NCI-H1105 (cell line): ENCODE measurements at regions not wholly inside any gene's neighbourhood (a gene's known extent, or its start where the extent isn't known, plus 50 kb on each side); places are given as distances from the start of the nearest gene placed in this dataset.

Experiments used
- DNase-seq: peaks from one replicate; lab custom pipeline; 2025; lab: John Stamatoyannopoulos, UW

DNA sequence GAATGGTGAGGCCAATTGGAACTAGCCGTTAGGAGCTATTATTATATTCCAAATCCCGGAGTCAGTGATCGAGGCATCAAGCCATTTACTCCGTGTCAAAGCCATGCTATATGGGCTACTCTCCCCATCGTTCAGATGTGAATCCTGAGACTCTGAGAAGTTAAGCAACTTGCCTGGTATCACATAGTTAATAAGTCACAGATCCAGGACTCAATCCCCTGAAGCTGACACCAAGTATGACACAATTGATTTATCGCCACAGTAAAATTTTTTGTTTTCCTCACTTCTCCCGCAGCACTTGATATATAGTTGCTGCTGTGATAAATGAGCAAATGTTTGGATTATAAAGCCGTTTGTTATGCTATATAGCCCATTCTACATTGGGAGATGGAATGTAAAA lies 50.8 kb upstream of the TSHZ2 start:
- DNase-seq: no peak

DNA sequence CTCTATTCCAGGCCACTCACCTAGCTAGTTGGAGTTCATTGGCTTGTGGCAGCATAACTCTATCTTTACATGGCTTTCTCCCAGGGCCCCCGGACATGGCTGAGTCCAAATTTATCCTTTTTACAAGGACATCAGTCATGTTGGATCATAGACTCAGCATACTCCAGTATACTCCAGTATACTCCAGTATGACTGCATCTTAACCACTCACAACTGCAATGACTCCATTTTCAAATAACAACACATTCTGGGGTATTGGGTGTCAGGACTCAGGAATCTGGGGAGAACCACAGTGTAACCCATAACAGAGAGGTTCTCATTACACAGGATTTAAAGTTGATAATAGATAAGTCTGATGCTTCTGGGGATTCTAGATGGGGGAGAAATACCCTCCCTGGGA lies 53.8 kb upstream of the TSHZ2 start:
- DNase-seq: no peak

DNA sequence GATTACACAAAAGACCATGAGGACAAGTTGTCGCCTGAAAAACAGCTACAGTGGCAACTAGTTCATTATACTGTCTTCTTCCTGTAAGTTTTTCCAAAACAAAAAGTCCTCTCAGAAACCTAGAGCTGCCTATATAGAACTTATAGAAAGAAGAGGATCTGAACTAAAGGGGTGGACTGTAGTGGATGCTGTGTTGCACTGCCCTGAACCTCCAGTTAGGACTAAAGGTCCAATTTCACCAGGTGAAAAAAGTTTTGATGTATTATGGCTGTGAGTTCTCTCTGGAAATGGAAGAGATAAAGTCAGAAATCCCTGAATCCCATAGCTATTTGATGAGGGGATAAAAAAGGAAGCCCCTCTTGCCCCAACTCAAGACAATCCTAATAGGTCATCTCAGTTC lies 56.6 kb upstream of the TSHZ2 start:
- DNase-seq: no peak

DNA sequence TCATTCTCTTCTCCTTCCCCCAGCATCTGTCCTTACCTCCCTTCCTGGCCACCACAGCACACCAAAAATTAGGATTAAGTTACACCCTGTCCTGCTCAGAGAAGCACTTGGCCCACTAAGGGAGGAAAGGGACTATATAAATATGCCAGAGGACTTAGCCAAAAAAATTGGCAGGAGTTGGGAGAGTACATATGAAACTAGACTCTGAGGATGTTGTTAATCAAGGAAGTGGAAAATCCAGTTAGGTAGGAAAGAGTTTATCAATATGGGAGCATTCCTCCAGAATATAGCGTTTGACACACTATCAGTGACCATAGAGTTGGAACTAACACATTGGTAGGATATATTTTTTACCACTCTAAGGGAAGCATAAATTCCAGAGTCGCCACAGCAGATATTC lies 57.3 kb upstream of the TSHZ2 start:
- DNase-seq: no peak

DNA sequence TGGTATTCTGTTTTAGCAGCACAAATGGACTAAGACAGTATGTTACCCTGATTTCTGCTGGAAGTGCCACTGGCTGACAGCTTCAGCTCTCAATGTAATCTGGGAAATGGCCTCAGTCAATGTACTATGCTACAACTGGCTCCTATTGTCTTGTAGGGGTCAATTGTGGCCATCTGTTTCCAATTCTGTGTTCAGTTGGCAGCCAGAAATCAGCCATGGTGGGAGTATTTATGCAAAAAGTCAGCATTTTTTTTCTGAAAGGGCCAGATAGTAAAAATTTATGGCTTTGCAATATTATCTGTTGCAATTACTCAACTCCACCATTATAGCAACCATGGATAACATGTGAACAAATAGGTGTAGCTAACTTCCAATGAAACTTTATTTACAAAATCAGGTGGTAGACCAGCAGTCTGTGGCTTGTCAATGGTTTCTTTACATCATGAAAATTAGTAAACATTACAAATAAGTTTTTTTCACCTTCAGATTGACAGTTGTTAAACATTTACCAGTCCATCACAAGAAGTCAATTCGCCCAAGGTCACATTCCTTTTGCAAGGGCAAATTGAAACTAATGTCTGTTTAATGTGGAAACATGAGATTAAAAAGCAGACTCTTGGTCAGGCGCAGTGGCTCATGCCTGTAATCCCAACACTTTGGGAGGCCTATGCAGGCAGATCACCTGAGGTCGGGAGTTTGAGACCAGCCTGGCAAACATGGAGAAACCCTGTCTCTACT lies 58.3 kb upstream of the TSHZ2 start:
- no peak for DNase-seq

DNA sequence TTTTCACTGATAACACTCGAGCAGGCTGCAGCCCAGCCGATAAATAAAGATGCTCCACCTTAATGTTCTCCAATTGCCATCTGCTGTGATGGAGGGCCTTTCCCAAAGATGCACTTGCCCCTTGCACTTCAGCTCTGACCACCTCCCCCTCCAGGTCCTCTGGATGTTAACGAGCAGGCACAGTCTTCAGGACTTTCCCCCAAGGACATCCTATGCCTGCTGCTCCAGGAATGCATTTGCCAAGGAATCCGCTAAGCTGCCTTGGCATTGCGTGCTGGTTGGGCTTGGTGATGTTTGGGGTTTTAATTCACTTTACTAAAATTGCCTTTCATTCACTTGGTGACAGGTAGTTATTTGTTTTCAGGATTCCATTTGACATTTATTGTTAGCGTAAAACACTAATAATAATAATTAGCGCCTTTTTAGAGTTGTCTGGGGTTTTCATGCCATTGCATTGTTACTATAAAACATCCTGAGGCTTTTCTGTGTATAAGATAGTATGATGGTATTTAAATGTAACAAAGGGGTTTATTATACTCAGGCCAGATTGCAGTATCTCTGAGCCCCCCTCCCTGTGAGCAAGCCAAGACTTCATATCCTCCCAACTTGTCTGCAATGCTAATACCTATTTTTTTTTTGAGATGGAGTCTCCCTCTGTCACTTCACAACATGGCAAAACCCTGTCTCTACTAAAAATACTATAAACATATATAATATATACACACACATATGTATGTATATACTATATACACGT lies 66.7 kb upstream of the TSHZ2 start:
- DNase-seq: no peak

DNA sequence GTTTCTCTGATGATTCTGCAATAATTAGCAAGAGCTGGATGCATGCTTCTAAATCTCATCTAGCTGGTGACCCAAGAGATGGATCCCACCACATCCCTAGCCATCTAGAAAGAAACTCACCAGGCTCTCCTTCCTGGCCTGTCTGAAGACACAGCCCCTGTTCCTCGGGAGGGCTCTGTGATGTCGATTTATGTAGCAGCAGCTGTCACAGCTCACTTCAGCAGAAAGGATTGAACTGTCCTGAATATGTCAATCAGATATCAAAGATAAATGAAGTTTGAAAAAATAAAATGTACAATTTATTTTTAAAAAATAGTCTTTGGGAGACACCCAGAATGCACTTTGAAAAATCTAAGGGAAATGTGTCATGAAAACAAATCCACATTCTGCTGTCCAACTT lies 67.3 kb upstream of the TSHZ2 start:
- no peak for DNase-seq

DNA sequence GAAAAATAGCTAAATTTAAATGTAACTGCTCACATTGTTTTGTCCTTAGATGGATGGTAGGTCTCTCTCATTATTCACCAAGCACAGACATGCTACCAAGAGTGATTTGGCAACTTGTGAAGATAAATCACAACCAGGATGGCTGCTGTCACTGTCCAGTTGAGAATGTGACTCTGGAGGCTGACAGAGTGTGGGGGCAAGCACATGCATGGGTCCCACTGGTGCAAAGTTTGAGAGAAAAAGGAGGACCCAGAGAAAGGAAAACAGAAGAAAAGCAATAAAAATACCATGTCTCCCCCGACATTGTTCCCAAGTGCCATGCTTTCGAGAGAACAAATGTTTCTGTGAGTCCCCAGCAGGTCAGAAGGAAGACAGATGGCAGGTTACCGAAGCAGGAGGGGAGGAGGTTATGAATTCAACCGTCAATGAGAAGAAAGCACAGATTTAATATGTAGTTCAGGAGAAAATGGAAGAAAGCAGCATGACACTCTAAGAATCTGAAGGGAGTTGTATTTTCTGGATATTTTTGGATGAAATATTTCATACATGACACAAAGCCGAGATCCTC lies 73.0 kb upstream of the TSHZ2 start:
- no peak for DNase-seq

DNA sequence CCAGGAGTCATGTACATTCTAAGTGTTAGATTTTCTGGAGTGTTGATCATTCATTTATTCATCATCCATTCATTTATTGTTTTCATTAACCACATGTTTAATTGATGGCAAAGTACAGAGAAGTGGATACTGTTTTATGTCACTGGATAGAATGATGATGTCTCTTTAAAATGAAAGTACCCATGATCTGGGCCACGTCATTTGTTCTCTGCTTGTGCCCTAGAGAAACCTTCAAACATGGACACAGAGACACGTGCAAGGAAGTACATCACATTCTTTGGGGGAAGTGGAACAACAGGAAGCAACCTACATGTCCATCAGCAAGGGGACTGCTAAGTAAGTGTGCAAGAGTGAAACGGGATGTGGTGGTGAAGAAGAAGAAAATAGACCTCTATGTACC lies 75.8 kb upstream of the TSHZ2 start:
- no peak for DNase-seq

DNA sequence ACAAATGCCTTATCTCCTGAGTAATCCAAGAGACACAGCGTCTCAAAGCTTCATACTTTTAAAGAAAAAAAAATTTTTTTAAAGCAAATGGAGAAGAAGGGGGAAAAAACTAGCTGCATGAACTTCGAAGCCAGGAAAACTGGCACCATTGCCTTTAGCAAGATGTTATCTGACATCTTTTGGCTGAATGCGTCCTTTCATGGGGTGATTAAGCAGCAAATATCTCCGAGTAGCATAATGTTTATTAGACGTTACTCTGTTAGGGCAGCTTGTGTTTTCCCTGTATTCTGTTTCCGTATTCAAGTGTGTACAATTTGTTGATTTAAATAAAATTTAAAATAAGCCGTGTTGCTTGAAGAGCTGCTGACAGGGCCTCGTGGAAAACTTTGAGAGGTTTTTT lies 76.5 kb upstream of the TSHZ2 start:
- DNase-seq: no peak

DNA sequence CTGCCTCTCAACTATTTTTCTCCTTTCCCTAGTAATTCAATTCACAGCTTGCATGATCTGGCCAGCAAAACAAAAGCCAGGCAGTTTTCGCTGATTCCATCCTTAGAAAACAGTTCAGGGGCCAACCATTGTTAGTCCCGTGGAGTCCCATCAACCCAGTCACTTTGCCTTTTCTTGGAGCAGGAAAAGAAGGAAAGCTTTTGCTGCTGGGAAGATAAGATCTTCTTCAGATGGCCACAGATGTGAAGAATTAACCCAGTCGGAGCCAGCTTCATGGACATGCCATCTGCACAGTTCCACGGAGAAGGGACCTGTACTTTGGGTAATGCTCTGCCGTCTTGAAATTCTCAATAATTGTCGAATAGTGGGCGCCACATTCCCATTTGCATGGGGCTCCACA lies 76.9 kb upstream of the TSHZ2 start:
- DNase-seq: no peak

DNA sequence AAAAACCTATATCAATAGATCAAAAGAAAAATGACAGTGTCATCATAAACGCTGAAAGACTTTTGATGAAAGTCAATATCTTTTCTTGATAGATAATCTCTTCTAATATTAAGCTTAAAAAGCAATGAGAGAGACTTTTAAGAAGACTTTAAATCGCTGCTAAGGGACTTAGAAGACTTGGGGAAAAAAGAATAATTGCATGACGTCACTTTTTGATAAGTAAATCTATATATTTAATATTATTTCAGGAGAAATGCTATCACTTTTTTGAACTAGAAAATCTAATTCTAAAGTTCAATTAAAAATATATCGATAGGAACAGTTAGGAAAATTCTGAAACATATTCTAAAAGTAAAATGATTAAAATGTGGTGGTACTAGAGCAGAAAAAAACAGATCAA lies 78.7 kb upstream of the TSHZ2 start:
- no peak for DNase-seq

DNA sequence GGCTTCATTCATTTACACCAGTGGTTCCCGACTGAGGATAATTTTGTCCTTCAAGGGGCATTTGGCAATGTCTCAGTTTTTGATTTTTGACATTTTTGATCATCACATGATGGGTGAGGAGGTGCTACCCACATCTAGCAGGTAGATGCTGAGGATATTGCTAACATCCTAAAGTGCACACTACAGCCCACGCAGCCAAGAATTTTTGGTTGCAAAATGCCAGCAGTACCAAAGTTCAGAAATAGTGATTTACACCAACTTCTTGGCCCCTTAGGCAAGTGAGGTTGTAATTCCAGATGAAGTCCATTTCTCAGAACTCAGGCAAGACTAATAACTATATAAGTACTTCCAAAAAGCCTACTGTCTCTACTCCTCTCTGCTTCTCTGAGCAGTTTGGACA lies 80.1 kb upstream of the TSHZ2 start:
- DNase-seq: no peak

DNA sequence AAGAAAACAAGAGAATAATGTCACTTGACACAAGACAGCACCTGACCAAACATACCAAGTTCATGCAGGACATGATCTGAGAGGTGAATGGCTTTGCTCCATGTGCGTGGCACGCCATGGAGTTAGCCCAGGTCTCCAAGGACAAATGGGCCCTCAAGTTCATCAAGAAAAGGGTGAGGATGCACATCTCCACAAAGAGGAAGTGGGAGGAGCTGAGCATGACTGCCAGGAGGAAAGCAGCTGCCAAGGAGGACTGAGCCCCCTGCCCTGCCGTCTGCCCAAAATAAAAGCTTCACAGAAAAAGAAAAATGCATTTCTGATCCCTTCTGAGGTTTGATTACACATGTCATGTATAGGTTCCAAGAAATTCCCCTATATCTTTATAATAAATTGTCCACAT lies 82.0 kb upstream of the TSHZ2 start:
- no peak for DNase-seq

DNA sequence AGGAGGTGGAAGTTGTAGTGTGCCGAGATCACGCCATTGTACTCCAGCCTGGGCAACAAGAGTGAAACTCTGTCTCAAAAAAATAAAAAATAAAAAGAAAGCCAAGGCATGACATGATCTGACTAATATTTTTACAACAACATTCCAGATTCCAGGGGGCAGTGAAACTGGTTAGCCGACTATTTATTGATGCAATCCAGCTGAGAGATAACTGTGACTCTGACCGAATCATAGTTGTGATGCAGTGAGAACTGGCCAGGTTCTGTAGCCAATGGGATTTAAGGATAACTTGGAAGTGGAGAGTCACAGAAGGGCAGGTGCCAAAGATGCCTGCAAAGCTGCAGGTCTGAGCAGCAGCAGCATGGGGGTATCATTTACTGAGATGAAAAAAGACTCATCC lies 82.9 kb upstream of the TSHZ2 start:
- DNase-seq: no peak

DNA sequence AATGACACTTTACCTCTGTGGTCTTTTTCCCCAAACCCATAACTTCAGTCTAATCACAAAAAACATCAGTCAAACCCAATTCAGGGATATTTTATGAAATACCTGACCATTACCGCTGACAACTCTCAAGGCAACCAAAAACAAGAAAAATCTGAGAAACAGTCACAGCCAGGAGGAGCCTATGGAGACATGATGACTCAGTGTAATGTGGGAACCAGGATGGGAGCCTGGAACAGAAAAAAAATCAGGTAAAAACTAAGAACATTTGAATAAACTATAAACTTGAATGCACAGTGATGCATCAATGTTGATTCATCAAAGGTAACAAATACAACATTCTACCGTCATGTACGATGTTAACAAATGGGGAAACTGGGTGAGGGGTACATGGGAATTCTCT lies 84.1 kb upstream of the TSHZ2 start:
- no peak for DNase-seq

DNA sequence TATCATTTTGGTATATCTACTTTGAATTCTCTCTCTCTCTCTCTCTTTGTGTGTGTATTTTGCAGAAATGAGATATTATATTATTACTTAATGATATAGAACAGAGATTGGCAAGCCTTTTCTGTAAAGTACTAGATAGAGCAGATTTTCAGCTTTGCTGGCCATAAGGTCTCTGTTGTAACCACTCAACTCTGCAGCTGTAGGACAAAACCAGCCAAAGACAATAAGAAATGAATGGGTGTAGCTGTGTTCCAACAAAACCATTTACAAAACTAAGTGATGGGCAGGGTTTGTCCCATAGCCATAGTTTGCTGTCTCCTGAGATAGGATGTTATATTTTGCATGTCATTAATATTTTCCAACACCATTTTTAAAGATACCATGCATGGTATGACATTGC lies 91.2 kb upstream of the TSHZ2 start:
- no peak for DNase-seq

DNA sequence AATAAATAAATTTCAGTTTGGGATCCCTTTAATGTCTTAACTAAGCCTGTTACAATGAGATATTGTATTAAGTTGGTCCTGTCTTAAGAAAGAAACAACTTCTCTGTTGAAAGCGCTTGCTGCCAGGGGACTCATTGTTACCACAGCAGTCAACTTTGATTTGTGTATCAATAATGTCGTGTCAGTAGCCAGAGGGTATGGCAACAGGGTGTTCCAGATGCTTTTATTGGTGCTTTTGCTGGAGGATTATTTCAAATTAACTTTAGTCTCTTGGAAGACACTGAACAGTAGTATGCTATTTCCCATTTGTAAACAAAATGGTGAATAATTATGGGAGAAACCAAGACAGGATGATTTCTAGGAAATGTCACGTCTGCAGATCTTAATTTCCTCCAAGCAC lies 91.9 kb upstream of the TSHZ2 start:
- no peak for DNase-seq

DNA sequence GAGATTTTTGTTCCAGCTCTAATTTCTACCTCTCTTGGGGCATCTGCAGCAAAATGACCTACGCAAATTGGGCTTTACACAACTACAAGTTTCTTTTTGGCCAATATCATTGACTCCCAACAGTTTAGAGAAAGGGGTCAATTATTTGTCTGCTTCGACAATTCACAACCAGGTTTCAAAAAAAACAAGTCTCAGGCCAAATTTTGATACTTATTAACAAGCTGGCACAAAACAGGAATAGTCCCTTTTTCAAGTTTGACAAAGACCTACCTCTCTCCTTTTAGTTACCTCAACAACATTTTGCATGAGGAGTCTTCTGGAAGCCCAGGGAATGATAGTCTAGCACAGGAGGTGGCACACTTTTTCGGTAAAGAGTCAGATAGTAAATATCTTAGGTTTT lies 97.9 kb upstream of the TSHZ2 start:
- DNase-seq: no peak

DNA sequence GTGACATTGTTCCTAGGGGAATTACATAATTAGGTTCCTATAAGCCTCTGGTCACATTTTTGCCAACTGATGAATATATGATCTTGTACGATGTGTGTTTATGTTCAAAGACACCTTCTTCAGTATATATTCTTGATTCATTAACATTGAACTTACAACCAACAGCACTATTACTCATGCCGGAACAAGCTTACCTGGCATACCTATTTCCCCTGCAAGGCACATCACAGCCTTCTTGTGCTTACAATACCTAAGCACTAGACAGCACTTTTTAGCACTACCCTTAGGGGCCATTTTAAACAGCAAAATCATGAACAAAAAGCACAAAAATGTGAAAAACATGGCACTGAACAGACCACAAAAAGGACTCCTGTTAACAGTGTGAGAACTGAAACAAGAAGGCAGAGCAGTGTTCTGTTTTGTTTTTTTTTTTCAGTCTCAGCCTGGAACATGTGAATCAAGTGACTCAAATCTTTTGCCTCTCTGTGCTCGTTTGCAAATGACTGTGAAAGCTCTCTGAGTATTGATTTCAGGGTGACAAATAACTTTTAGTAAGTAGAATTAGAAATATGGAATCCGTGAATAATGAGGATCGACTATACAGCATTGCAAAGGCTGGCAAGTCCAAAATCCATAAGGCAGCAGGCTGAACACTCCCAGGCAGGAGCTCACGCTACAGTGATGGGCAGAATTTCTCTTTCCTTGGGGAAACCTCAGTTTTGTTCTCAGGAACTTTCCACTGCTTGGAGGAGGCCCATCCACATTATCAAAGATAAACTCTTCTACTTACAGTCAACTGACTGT lies 102.3 kb upstream of the TSHZ2 start:
- no peak for DNase-seq

DNA sequence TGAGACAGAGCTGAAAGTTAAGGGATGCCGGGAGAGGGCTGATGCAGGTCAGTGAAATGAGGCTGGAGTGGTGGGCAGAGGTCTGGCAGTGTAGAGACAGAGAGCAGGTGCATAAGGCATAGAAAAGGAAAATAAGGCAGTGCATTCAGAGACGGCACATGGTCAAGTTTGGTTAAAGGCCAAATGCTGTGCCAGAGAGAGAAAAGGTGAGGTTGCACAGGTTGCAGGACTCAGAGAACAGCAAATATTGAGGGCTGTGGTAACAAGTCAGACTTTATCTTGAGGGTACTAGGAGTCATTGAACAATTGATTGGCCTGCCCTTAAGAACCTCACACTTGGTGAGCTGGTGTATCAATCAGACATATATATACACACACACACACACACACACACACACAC lies 102.9 kb upstream of the TSHZ2 start:
- DNase-seq: no peak

DNA sequence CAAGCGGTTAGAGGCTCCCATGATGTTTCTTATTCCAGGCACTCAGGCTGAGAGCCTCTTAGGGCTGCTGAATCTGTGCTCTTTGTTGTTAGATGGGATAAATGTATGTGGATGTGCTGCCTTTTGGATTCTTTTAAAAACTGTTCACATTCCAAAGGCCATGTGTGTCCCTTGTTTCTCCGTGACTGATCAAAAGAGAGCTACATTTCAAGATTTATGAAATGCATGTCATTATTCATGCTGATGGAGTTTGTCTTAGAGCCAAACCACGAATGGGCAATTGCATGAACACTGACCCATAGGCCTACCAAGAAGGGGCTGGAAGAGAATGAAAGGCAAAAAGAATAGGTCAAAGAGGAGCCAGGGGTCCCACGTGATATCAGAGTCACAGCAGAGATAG lies 104.9 kb upstream of the TSHZ2 start:
- no peak for DNase-seq
